DND-41 (cell line): ENCODE measurements at regions not wholly inside any gene's neighbourhood (a gene's known extent, or its start where the extent isn't known, plus 50 kb on each side); places are given as distances from the start of the nearest gene placed in this dataset.

Experiments used
- EZH2 ChIP-seq: IDR thresholded peaks from 3 replicates; pipeline ENCODE4 v1.6.1; 2012; ENCODE audit warnings: borderline replicate concordance, low read depth, mild to moderate bottlenecking, moderate library complexity, low read length, inconsistent platforms; ENCODE audit not compliant: severe bottlenecking
- TF ChIP-seq, protein P1 (sequence below): IDR thresholded peaks from 2 replicates; pipeline ENCODE4 v1.5.1; 2012; ENCODE audit warnings: borderline replicate concordance, low read length, moderate library complexity, mild to moderate bottlenecking; ENCODE audit not compliant: poor library complexity, severe bottlenecking; ENCODE audit errors: extremely low read depth

DNA sequence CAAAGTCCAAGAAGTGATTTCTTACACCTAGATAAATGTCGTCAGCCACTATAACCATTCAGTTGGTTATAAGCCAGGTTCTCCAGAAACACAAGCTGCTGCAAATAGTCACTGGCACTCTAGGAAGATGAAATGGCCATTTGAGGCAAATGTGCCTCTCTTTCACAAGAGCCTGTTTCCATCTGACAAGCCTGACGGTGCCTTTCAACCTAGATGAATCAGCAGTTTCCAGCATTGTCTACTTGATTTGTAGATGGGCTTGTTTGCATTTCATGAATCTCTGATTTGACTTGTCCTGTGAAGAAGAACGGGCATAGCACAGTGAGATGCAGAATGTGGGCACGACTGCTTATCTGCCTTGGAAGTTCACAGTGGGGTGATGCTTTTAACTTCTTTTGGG is 327.2 kb downstream of the LMO7 start:
- TF ChIP-seq EZH2 = no peak
- TF ChIP-seq, protein P1, sequence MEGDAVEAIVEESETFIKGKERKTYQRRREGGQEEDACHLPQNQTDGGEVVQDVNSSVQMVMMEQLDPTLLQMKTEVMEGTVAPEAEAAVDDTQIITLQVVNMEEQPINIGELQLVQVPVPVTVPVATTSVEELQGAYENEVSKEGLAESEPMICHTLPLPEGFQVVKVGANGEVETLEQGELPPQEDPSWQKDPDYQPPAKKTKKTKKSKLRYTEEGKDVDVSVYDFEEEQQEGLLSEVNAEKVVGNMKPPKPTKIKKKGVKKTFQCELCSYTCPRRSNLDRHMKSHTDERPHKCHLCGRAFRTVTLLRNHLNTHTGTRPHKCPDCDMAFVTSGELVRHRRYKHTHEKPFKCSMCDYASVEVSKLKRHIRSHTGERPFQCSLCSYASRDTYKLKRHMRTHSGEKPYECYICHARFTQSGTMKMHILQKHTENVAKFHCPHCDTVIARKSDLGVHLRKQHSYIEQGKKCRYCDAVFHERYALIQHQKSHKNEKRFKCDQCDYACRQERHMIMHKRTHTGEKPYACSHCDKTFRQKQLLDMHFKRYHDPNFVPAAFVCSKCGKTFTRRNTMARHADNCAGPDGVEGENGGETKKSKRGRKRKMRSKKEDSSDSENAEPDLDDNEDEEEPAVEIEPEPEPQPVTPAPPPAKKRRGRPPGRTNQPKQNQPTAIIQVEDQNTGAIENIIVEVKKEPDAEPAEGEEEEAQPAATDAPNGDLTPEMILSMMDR = no peak
